WTC11 (cell line): ENCODE measurements at regions not wholly inside any gene's neighbourhood (a gene's known extent, or its start where the extent isn't known, plus 50 kb on each side); places are given as distances from the start of the nearest gene placed in this dataset.

Source experiments
- CTCF ChIP-seq: fragments of 200-600 bp; IDR thresholded peaks from 2 replicates; pipeline ENCODE4 v1.8.0; 2022; ENCODE audit warnings: antibody characterized with exemption
- GABPB1 ChIP-seq: sonication (generic); formaldehyde crosslinking; IDR thresholded peaks from 2 replicates; pipeline ENCODE4 v1.8.1; 2023; ENCODE audit warnings: mild to moderate bottlenecking, missing genetic modification reagents
- OVOL2 ChIP-seq: fragments of 250-450 bp; sonication (Bioruptor Pico); IDR thresholded peaks from 2 replicates; pipeline ENCODE4 v1.9.0; 2021; ENCODE audit warnings: mild to moderate bottlenecking, borderline replicate concordance
- TP53 ChIP-seq: sonication (generic); formaldehyde crosslinking; IDR thresholded peaks from 2 replicates; pipeline ENCODE4 v1.8.1; 2023; ENCODE audit warnings: mild to moderate bottlenecking, missing genetic modification reagents
- ZNF219 ChIP-seq: sonication (generic); formaldehyde crosslinking; IDR thresholded peaks from 2 replicates; pipeline ENCODE4 v1.8.0; 2023; ENCODE audit warnings: missing genetic modification reagents, mild to moderate bottlenecking, borderline replicate concordance
- ZNF416 ChIP-seq: fragments of 250-450 bp; sonication (Bioruptor Pico); IDR thresholded peaks from 2 replicates; pipeline ENCODE4 v1.9.0; 2021; ENCODE audit warnings: mild to moderate bottlenecking, inconsistent platforms

DNA sequence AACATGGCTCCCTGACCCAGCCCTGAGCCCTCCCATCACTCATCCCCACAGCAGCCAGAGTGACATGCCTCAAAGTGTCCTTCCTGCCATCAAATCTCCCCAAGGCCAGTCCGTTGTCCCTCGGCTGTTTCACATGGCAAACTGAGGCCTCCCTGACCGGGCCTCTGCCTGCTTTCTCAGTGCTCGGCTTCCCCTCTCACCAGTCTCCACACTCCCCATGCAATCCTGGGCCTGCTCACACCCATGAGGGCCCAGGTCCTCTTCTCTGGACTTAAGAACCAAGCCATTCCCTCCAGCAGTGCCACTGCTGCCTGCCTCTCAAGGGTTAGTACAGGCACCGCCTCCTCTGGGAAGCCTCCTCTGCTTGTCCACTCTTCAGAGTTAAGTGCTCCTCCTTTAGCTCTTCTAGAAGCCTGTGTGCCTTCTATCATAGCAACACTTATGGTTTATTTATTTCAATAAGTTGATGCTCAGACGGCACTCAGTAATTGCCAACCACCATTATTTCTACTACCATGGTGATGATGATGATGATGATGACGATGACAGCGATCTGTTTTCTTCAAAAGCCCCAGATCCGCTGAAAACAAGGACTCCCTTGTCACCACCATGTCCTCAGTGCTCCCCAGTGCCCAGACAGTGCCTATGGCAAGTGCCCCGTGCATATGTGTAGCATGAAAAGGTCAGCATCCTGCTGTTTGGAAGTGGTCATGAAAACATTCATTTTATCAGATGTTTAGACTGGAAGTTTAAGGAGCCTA is 449.0 kb downstream of the CDH26 start:
- TF ChIP-seq CTCF: no peak
- no peak for TF ChIP-seq ZNF219 (CRISPR knock-in tag)
- TF ChIP-seq ZNF416 (CRISPR knock-in tag): no peak
- no peak for TF ChIP-seq OVOL2
- no peak for TF ChIP-seq TP53 (CRISPR knock-in tag)
- TF ChIP-seq GABPB1 (CRISPR knock-in tag): no peak
